NCI-H2171 treated with DMSO at 0.1 percent for 48 hours (cell line): ENCODE measurements at regions not wholly inside any gene's neighbourhood (a gene's known extent, or its start where the extent isn't known, plus 50 kb on each side); places are given as distances from the start of the nearest gene placed in this dataset.
"Not testable (repeated sequence)": the region's sequence is repeated elsewhere in the genome, so short reads cannot be mapped to it uniquely, and the experiment has no call there.

Experiments
- DNase-seq: peaks from one replicate; lab custom pipeline; 2025; lab: John Stamatoyannopoulos, UW

DNA sequence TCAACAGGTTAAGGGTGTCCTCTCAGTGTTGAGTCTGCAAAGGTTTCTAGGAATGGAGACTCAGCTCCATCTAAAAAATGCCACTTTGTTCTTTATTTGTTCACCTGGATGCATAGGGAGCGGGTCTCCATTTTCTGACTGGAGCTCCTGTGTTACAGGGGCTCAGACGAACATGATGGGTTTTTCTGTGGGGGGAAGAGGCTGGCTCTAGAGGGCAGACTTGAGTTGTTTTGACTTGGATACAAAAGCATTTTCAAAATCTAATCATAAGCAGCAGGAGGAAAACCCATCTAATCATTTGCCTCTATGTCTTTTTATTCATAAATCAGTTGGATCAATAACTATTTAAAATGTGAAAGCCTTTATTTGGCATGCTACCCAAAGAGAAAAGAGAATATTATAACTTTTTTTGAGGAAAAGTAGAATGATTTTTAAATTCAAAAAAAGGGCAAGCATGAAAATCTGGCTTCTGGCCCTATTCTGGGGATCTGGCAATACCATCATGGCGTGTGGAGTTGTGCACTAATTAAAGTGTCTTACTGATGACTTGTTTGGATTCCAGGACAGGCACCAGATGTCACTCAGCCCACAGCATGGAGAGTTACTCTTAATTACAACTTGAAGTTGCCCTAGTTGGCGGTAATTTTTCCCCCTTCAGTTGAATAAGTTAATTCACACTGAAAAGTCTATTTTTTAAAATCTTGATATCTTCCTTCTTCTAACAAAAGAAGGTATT is 594.9 kb downstream of the REEP3 start:
- peak; percentile 20 for DNase-seq

DNA sequence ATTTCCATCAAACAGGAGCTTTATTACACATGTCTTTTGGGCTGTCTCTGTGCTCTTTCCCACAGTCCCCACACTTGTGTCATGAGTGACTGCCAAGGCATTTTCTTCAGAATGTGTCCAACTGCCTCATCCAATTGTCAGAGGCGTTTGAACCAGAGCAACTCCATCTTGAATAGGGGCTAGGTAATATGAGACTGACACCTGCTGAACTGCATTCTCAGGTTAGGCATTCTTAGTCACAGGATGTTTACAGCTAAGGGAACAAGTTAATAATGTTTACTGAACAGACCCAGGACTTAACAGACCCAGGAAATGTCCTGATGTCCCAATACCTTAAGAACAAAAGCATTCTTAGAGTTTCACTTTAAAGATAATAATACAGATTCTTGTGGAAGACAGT is 595.5 kb downstream of the REEP3 start:
- no peak for DNase-seq

DNA sequence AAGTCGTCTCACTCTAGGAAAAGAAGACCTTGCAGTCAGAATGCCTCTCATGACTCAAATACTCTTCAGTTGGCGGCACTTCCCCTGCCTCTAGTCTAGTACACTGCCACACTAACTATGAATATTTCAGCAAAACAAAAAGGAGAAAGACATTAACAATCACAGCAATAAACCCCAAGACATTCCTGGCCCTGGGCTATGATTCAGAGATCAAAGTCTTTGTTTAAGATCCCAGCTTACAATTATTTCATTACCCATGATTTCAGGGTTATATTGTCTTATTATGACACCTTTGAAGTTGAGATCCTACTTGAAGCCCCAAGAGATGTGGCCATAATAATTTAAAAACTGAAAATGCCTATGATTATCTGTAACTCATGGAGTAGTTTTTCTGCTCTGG is 597.5 kb downstream of the REEP3 start:
- DNase-seq: no peak

DNA sequence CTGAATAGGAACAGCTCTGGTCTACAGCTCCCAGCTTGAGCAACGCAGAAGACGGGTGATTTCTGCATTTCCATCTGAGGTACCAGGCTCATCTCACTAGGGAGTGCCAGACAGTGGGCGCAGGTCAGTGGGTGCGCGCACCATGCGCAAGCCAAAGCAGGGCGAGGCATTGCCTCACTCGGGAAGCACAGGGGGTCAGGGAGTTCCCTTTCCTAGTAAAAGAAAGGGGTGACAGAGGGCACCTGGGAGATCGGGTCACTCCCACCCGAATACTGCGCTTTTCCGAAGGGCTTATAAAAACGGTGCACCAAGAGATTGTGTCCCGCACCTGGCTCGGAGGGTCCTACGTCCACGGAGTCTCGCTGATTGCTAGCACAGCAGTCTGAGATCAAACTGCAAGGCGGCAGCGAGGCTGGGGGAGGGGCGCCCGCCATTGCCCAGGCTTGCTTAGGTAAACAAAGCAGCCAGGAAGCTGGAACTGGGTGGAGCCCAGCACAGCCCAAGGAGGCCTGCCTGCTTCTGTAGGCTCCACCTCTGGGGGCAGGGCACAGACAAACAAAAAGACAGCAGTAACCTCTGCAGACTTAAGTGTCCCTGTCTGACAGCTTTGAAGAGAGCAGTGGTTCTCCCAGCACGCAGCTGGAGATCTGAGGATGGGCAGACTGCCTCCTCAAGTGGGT is 599.2 kb downstream of the REEP3 start:
- peak; percentile 18 for DNase-seq

DNA sequence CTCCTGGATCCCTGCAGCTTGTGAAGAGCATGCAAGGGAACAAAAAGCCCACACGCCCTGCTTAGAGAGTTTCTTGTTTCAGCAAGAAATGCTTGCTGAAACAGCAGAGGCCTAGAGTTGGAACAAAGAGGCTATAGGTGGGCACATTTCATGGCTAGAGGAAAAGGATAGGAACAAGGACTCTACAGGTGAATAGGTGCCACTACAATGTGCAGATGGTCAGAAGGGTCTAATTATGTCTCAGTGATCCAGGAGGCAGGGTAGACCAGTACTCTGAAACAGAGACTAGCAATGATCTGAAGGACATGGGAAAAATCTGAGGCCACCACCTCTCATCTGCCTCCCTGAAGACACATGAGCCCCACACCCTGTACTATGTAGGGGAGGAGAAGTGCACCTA is 609.0 kb downstream of the REEP3 start:
- no peak for DNase-seq

- no peak for DNase-seq
Measured at GRCh38 chr10:64134676-64135075, 613.5 kb downstream of the REEP3 start.

- no peak for DNase-seq
Measured at GRCh38 chr10:64142395-64142794, 621.2 kb downstream of the REEP3 start.

- DNase-seq: no peak
Measured at GRCh38 chr10:64148607-64149006, 627.4 kb downstream of the REEP3 start.

DNA sequence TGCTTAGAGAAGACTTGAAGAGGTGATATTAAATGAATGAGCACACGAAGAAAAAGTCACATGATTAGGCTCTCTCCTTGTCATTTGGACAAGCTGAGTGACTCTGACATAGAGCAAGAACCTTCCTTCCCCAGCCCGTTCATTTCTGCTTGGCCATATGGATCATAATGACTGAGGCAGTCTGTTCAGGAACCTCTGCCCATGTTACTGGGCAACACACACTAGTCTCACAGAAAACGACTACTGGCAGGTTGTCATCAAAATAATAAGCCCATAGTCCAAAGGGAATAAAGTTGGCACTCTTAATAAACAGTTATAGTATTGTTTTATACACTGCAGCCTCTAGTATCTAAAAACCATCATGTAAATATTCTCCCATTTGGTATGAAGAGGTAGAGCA is 635.0 kb downstream of the REEP3 start:
- DNase-seq: no peak

DNA sequence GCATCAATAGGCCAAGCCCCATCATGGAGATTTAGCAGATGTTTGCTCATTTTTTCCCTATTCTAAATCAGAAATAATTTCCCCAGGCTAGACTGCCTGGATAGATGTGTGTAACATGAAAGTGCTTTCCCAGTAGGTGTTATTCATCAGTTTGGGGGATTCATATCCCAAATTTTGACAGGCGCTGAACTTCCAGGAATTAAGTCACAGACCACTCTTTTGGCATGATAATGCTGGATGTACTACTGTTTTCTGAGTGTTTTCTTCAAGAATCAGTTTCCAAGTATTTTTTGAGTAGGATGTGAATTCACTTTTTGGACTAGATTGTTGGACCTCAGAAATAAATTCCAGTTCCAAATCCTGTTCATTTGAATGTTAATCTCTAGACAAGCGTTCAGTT is 637.4 kb downstream of the REEP3 start:
- DNase-seq: no peak

- no peak for DNase-seq
Measured at GRCh38 chr10:64159910-64160872, 639.0 kb downstream of the REEP3 start.

- DNase-seq: no peak
Measured at GRCh38 chr10:64170791-64171190, 649.6 kb downstream of the REEP3 start.

DNA sequence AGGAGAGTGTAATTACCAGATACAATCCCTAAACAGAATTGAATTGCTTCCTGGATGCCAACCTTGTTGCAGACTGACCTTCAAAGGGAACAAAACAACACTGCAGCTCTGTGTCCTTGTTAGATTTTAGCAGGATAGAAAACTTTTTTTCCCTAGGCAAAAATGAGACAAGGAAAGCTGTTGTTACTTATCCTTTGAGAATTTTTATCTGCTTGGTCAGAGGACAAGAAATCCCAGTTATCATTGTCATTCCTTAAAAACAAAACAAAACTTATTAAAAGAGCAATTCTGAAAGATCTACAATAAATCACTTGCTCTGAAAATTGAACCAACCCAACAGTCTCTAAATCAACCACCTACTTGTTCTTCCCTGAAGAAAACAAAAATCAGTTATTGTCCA is 652.6 kb downstream of the REEP3 start:
- no peak for DNase-seq

- DNase-seq: peak; percentile 52
Measured at GRCh38 chr10:64174666-64175255, 653.6 kb downstream of the REEP3 start.

- DNase-seq: peak; percentile 67
Measured at GRCh38 chr10:64175271-64175962, 654.2 kb downstream of the REEP3 start.

DNA sequence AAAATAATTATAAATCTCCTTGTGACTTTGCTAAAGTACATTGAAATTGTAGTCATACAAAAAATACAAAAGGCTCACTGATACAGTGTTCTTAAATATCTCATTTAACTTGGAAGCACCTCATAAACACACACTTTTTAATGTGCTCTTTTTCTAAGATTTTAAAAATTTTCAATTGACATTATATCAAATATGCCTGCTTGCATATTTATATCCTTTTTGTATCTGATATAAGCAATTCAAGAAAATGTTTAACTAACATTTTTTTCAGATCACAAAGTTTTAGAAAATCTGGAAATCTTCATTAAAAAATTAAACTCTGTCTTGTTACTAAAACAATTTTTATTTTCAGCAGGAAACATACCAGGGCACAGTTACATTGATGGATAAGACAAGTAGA is 661.5 kb downstream of the REEP3 start:
- DNase-seq: no peak

GRCh38 chr10:64191286-64191685 is 670.1 kb downstream of the REEP3 start:
- DNase-seq: no peak

DNA sequence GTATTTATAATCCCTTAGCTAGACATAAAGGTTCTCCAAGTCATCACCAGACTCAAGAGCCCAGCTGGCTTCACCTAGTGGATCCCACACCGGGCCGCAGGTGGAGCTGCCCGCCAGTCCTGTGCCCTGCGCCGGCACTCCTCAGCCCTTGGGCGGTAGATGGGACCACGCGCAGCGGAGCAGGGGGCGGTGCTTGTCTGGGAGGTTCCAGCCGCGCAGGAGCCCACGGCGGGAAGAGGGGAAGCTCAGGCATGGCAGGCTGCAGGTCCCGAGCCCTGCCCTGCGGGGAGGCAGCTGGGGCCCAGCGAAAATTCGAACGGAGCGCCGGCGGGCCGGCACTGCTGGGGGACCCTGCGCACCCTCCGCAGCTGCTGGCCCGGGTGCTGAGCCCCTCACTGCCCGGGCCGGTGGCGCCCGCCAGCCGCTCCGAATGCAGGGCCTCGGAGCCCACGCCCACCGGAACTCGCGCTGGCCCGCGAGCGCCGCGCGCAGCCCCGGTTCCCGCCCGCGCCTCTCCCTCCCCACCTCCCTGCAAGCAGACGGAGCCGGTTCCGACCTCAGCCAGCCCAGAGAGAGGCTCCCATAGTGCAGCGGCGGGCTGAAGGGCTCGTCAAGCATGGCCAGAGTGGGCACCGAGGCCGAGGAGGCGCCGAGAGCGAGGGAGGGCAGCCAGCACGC is 675.6 kb downstream of the REEP3 start:
- no peak for DNase-seq

DNA sequence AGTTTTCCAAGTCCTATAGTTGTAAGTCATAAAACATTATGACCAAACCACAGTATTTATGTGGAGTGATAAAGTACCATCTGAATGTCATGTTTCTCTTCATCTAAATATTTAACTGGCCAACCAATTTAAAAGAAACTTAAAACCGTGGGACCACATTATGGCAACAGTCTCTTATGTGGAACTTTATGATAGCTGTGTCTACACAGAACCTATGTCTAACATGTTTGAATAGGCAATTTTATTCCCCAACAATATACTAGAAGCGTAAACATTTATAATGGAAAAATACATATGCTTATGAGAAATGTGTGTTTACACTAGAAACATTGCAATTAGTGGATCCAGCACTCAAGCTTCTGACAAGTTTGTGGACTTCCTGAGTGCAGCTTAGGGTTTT is 680.7 kb downstream of the REEP3 start:
- no peak for DNase-seq

DNA sequence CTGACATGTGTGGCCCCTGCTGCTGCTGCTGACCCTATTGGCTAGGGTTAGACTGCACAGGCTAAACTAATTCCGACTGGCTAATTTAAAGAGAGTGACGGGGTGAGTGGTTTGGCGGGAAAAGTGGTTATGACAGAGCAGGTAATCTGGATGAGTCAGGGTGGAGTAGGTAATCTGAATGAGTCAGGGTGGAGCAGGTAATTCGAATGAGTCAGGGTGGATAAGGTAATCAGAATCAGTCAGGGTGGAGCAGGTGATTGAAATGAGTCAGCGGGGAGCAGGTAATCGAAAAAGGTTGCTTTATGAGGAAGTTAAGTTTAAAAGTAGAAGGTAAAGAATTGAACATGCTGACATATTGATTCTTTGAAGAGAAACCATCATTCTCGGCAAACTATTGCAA is 683.3 kb downstream of the REEP3 start:
- not testable (repeated sequence) for DNase-seq

GRCh38 chr10:64206409-64206808 is 685.2 kb downstream of the REEP3 start:
- no peak for DNase-seq
